HepG2 (cell line): ENCODE measurements at regions not wholly inside any gene's neighbourhood (a gene's known extent, or its start where the extent isn't known, plus 50 kb on each side); places are given as distances from the start of the nearest gene placed in this dataset.

Source experiments
- NFYB ChIP-seq: sonication (generic); formaldehyde crosslinking; IDR thresholded peaks from 2 replicates; pipeline ENCODE4 v1.4.0; 2020; ENCODE audit warnings: missing genetic modification reagents
- ZNF207 ChIP-seq: fragments of 450-650 bp; IDR thresholded peaks from 2 replicates; pipeline ENCODE4 v1.6.1; 2016; ENCODE audit warnings: antibody characterized with exemption, borderline replicate concordance

GRCh38 chr12:62191491-62192179, 68.6 kb upstream of the USP15 start:
- TF ChIP-seq NFYB (no peak), ZNF207 (no peak)
